HepG2 (cell line): ENCODE measurements at regions not wholly inside any gene's neighbourhood (a gene's known extent, or its start where the extent isn't known, plus 50 kb on each side); places are given as distances from the start of the nearest gene placed in this dataset.

Source experiments
- ATAC-seq: fragments of 200-7000 bp; cut with Tn5 transposase; 3 replicates; pipeline ENCODE4 v1.9.1; 2020; ENCODE audit warnings: mild to moderate bottlenecking, moderate library complexity
- BruUV-seq: library from RNA; stranded (reverse); fragments of 400-500 nt; replicated peaks from 2 replicates; lab custom pipeline; 2021; lab: Mats Ljungman, UMichigan
- CTCF ChIA-PET: fragments of 300-600 bp; formaldehyde crosslinking; extraction: SDS; loops from one replicate; lab custom pipeline; 2021; ENCODE audit warnings: low total read pairs, inconsistent platforms, low intra/inter-chr PET ratio; lab: Yijun Ruan, JAX
- POLR2A ChIA-PET: fragments of 350-600 bp; sonication (Branson Sonifier 250); formaldehyde crosslinking; loops from one replicate; lab custom pipeline; 2020; ENCODE audit warnings: antibody characterized with exemption, inconsistent platforms; lab: Yijun Ruan, JAX
- DNase-seq: peaks from one replicate; pipeline ENCODE4 v3.0.0-alpha.2; 2015; ENCODE audit warnings: low spot score
- FAIRE-seq: peaks from 3 replicates; lab custom pipeline; 2011; peaks lifted over from hg19 to GRCh38; lab: Jason Lieb, UNC
- H2AFZ ChIP-seq: one replicate; pipeline ENCODE4 v1.6.1; 2011; ENCODE audit warnings: low read length, inconsistent platforms
- H3K27ac ChIP-seq: fragments of 300-600 bp; 3 replicates; pipeline ENCODE4 v1.8.0; 2011; ENCODE audit warnings: mixed run types, mild to moderate bottlenecking, mixed read lengths, low read length, inconsistent platforms; ENCODE audit not compliant: insufficient read depth; ENCODE audit errors: extremely low read length
- H3K27me3 ChIP-seq, 2 experiments: fragments of 200-600 bp in 1 of 2; 2 replicates in 1 of 2; 3 replicates in 1 of 2; pipeline versions ENCODE4 v1.6.0 to v1.8.0; 2011; ENCODE audit warnings: low read length in 2 of 2, mild to moderate bottlenecking in 2 of 2, moderate library complexity in 2 of 2, inconsistent platforms in 1 of 2; ENCODE audit not compliant: insufficient read depth in 2 of 2, control insufficient read depth in 1 of 2
- H3K36me3 ChIP-seq, 2 experiments: fragments of 200-600 bp in 1 of 2; replicated peaks in 1 of 2; 2 replicates in 1 of 2; 3 replicates in 1 of 2; pipeline versions ENCODE4 v1.5.1 to v1.8.0; 2011; ENCODE audit warnings: low read length in 2 of 2, inconsistent platforms in 1 of 2; ENCODE audit not compliant: insufficient read depth in 2 of 2, control insufficient read depth in 1 of 2
- H3K4me1 ChIP-seq: 2 replicates; pipeline ENCODE4 v1.5.1; 2012; ENCODE audit warnings: low read length, inconsistent platforms; ENCODE audit not compliant: insufficient read depth
- H3K4me2 ChIP-seq: 2 replicates; pipeline ENCODE4 v1.6.0; 2011; ENCODE audit warnings: low read depth, low read length, inconsistent platforms
- H3K4me3 ChIP-seq, 3 experiments: fragments of 200-600 bp in 1 of 3; sonication (generic), shearing (Covaris generic) in 1 of 3; replicated peaks in 1 of 3; 2 replicates each; pipeline ENCODE4 v1.5.1; 2011 to 2016; ENCODE audit warnings: low read length in 3 of 3, inconsistent platforms in 2 of 3, low read depth in 2 of 3, mild to moderate bottlenecking in 2 of 3, control low read depth in 1 of 3, mixed read lengths in 1 of 3; ENCODE audit not compliant: insufficient read depth in 1 of 3
- H3K79me2 ChIP-seq: one replicate; pipeline ENCODE4 v1.6.1; 2011; ENCODE audit warnings: low read length, inconsistent platforms; ENCODE audit not compliant: insufficient read depth
- H3K9ac ChIP-seq: 2 replicates; pipeline ENCODE4 v1.6.0; 2011; ENCODE audit warnings: mild to moderate bottlenecking, low read depth, low read length, inconsistent platforms; ENCODE audit not compliant: insufficient read depth
- H3K9me3 ChIP-seq: 2 replicates; pipeline ENCODE4 v1.5.1; 2012; ENCODE audit warnings: mild to moderate bottlenecking, low read length
- H4K20me1 ChIP-seq: 2 replicates; pipeline ENCODE4 v1.6.0; 2011; ENCODE audit warnings: inconsistent platforms, mild to moderate bottlenecking, low read length, moderate library complexity; ENCODE audit not compliant: insufficient read depth
- FIP1L1 ChIP-seq: fragments of 200-400 bp; formaldehyde crosslinking; IDR thresholded peaks from 2 replicates; pipeline ENCODE4 v1.6.1; 2018; ENCODE audit warnings: low read depth, mild to moderate bottlenecking, low read length, moderate library complexity, borderline replicate concordance; ENCODE audit not compliant: insufficient read depth
- GABPB1 ChIP-seq: IDR thresholded peaks from 2 replicates; pipeline ENCODE4 v1.6.1; 2016; ENCODE audit warnings: mild to moderate bottlenecking, missing genetic modification reagents, moderate library complexity, missing compliant biosample characterization
- NCOA1 ChIP-seq: sonication (generic); formaldehyde crosslinking; IDR thresholded peaks from 2 replicates; pipeline ENCODE4 v1.9.0; 2021; ENCODE audit warnings: missing genetic modification reagents
- TFAP4 ChIP-seq: sonication (generic); IDR thresholded peaks from 2 replicates; pipeline ENCODE4 v1.6.1; 2016; ENCODE audit warnings: low read depth, borderline replicate concordance
- TGIF2 ChIP-seq: IDR thresholded peaks from 2 replicates; pipeline ENCODE4 v1.6.1; 2016; ENCODE audit warnings: control low read depth, missing compliant biosample characterization
- ZNF280D ChIP-seq: sonication (generic); formaldehyde crosslinking; IDR thresholded peaks from 2 replicates; pipeline ENCODE4 v1.5.1; 2020; ENCODE audit warnings: mild to moderate bottlenecking, missing genetic modification reagents
- ZNF446 ChIP-seq: sonication (generic); formaldehyde crosslinking; IDR thresholded peaks from 2 replicates; pipeline ENCODE4 v1.5.0; 2020; ENCODE audit warnings: mild to moderate bottlenecking, missing genetic modification reagents
- WGBS: methylation state at CpG from one replicate; pipeline ENCODE4 v1.1.6; 2017; ENCODE audit warnings: low lambda C conversion rate; 5-methylcytosine and 5-hydroxymethylcytosine counted together
- in situ Hi-C: cut with HindIII; loops from 2 replicates; pipeline ENCODE4 v1.10.0; 2017; ENCODE audit warnings: low pct_unique_long_range_greater_than_20kb; ENCODE audit not compliant: extremely low pct_ligation_motif_present
- intact Hi-C: fragments of 100-400 bp; cut with micrococcal nuclease; formaldehyde crosslinking; loops from one replicate; pipeline ENCODE4 v1.10.0; 2022; ENCODE audit not compliant: unreplicated experiment

- in situ Hi-C loops: no loop called here
- no peaks in the 10 kb centered on the region for H3K36me3 ChIP-seq
- no peak for TF ChIP-seq ZNF446
- TF ChIP-seq TFAP4: no peak
- no peak for TF ChIP-seq TGIF2 (CRISPR knock-in tag)
- no peak for TF ChIP-seq FIP1L1
- no peak for TF ChIP-seq ZNF280D (CRISPR knock-in tag)
- TF ChIP-seq NCOA1 (CRISPR knock-in tag): no peak
- no peak for TF ChIP-seq GABPB1
- no TSS peak for BruUV-seq
- ChIA-PET CTCF (no interaction called here), POLR2A (no interaction called here)
- no peaks in the 10 kb centered on the region for H3K27me3 ChIP-seq
- WGBS: 6% methylated on average over 2 of the region's 2 CpGs
- no peak for DNase-seq
- H3K4me1 ChIP-seq: no peaks in the 10 kb centered on the region
- H3K9me3 ChIP-seq: no peaks in the 10 kb centered on the region
- FAIRE-seq: no peak
- no peaks in the 10 kb centered on the region for H4K20me1 ChIP-seq
- intact Hi-C loops: no loop called here
- H3K4me2 ChIP-seq: no peak overlapping the region
- H3K9ac ChIP-seq: no peak overlapping the region
- H3K79me2 ChIP-seq: no peaks in the 10 kb centered on the region
- H3K27ac ChIP-seq: no peak overlapping the region
- ATAC-seq: no peak
- H2AFZ ChIP-seq: no peak overlapping the region
- no peak overlapping the region for H3K4me3 ChIP-seq
Observed at GRCh38 chr1:187876775-187877174, 1048.0 kb downstream of the PLA2G4A start.
